WTC11 (cell line): ENCODE measurements at regions not wholly inside any gene's neighbourhood (a gene's known extent, or its start where the extent isn't known, plus 50 kb on each side); places are given as distances from the start of the nearest gene placed in this dataset.

Source experiments
- ATAC-seq: fragments of 200-7000 bp; cut with Tn5 transposase; 2 replicates; pipeline ENCODE4 v1.10.0; 2021; ENCODE audit warnings: mild to moderate bottlenecking, moderate library complexity
- CTCF ChIA-PET: fragments of 300-600 bp; sonication (Branson Sonifier 250); formaldehyde crosslinking; loops from one replicate; lab custom pipeline; 2021; ENCODE audit warnings: antibody characterized with exemption; lab: Charles Lee
- POLR2A ChIA-PET: fragments of 350-600 bp; sonication (Branson Sonifier 250); formaldehyde crosslinking; loops from one replicate; lab custom pipeline; 2021; ENCODE audit warnings: antibody characterized with exemption; lab: Charles Lee
- DNase-seq: peaks from one replicate; pipeline ENCODE4 v3.0.0; 2021; ENCODE audit warnings: low spot score
- H3K27ac Mint-ChIP-seq: 2 replicates; pipeline ENCODE4 v1.8.0; 2021; ENCODE audit warnings: mixed read lengths
- H3K27me3 Mint-ChIP-seq: 2 replicates; pipeline ENCODE4 v1.8.0; 2021; ENCODE audit warnings: low read depth, mild to moderate bottlenecking, moderate library complexity, mixed read lengths
- H3K36me3 Mint-ChIP-seq: 2 replicates; pipeline ENCODE4 v1.8.0; 2021; ENCODE audit warnings: mixed read lengths
- H3K4me1 Mint-ChIP-seq: 2 replicates; pipeline ENCODE4 v1.8.0; 2022; ENCODE audit warnings: mixed read lengths
- H3K4me3 Mint-ChIP-seq: 2 replicates; pipeline ENCODE4 v1.8.0; 2021; ENCODE audit warnings: mild to moderate bottlenecking, moderate library complexity, mixed read lengths
- H3K9me3 Mint-ChIP-seq: 2 replicates; pipeline ENCODE4 v1.8.0; 2021; ENCODE audit warnings: mixed read lengths
- ATF2 ChIP-seq: sonication (generic); formaldehyde crosslinking; IDR thresholded peaks from 2 replicates; pipeline ENCODE4 v1.8.1; 2022; ENCODE audit warnings: low read depth, missing genetic modification reagents, borderline replicate concordance
- CBFB ChIP-seq: sonication (generic); formaldehyde crosslinking; IDR thresholded peaks from 2 replicates; pipeline ENCODE4 v1.8.1; 2022; ENCODE audit warnings: mild to moderate bottlenecking, low read depth, missing genetic modification reagents
- CTCF ChIP-seq: fragments of 200-600 bp; IDR thresholded peaks from 2 replicates; pipeline ENCODE4 v1.8.0; 2022; ENCODE audit warnings: antibody characterized with exemption
- E2F4 ChIP-seq: sonication (generic); formaldehyde crosslinking; IDR thresholded peaks from 2 replicates; pipeline ENCODE4 v1.8.1; 2022; ENCODE audit warnings: low read depth, mild to moderate bottlenecking, moderate library complexity, missing genetic modification reagents, borderline replicate concordance
- EMX1 ChIP-seq: fragments of 250-450 bp; sonication (Bioruptor Pico); IDR thresholded peaks from 2 replicates; pipeline ENCODE4 v1.8.0; 2021; ENCODE audit warnings: mild to moderate bottlenecking
- FOXK1 ChIP-seq: sonication (generic); formaldehyde crosslinking; IDR thresholded peaks from 2 replicates; pipeline ENCODE4 v1.8.0; 2022; ENCODE audit warnings: mild to moderate bottlenecking, moderate library complexity, missing genetic modification reagents
- GRHL2 ChIP-seq: fragments of 250-450 bp; sonication (Bioruptor Pico); IDR thresholded peaks from 2 replicates; pipeline ENCODE4 v1.8.0; 2022; ENCODE audit warnings: mild to moderate bottlenecking, moderate library complexity; ENCODE audit not compliant: insufficient replicate concordance, severe bottlenecking
- HMGXB4 ChIP-seq: sonication (generic); formaldehyde crosslinking; IDR thresholded peaks from 2 replicates; pipeline ENCODE4 v1.8.1; 2023; ENCODE audit warnings: mild to moderate bottlenecking, moderate library complexity, missing genetic modification reagents
- MXD4 ChIP-seq: fragments of 250-450 bp; sonication (Bioruptor Pico); IDR thresholded peaks from 2 replicates; pipeline ENCODE4 v1.8.0; 2021; ENCODE audit warnings: mild to moderate bottlenecking, moderate library complexity, borderline replicate concordance
- NR3C1 ChIP-seq: sonication (generic); formaldehyde crosslinking; conservative IDR thresholded peaks from 2 replicates; pipeline ENCODE4 v1.8.1; 2023; ENCODE audit warnings: low read depth, mild to moderate bottlenecking, missing genetic modification reagents
- OVOL2 ChIP-seq: fragments of 250-450 bp; sonication (Bioruptor Pico); IDR thresholded peaks from 2 replicates; pipeline ENCODE4 v1.9.0; 2021; ENCODE audit warnings: mild to moderate bottlenecking, borderline replicate concordance
- PRRX2 ChIP-seq: fragments of 250-450 bp; sonication (Bioruptor Pico); IDR thresholded peaks from 2 replicates; pipeline ENCODE4 v1.8.0; 2021; ENCODE audit warnings: mild to moderate bottlenecking
- SMAD3 ChIP-seq: sonication (generic); formaldehyde crosslinking; IDR thresholded peaks from 2 replicates; pipeline ENCODE4 v1.8.0; 2022; ENCODE audit warnings: missing genetic modification reagents, mild to moderate bottlenecking, borderline replicate concordance
- SOX15 ChIP-seq: fragments of 250-450 bp; sonication (Bioruptor Pico); IDR thresholded peaks from 2 replicates; pipeline ENCODE4 v1.9.0; 2021; ENCODE audit warnings: mild to moderate bottlenecking
- SP1 ChIP-seq: sonication (generic); formaldehyde crosslinking; conservative IDR thresholded peaks from 2 replicates; pipeline ENCODE4 v1.8.1; 2022; ENCODE audit warnings: missing genetic modification reagents
- TEAD1 ChIP-seq: sonication (generic); formaldehyde crosslinking; IDR thresholded peaks from 2 replicates; pipeline ENCODE4 v1.8.0; 2022; ENCODE audit warnings: mild to moderate bottlenecking, missing genetic modification reagents
- TEAD4 ChIP-seq: sonication (generic); formaldehyde crosslinking; IDR thresholded peaks from 2 replicates; pipeline ENCODE4 v1.8.0; 2022; ENCODE audit warnings: mild to moderate bottlenecking, missing genetic modification reagents
- TP53 ChIP-seq: sonication (generic); formaldehyde crosslinking; IDR thresholded peaks from 2 replicates; pipeline ENCODE4 v1.8.1; 2023; ENCODE audit warnings: mild to moderate bottlenecking, missing genetic modification reagents
- ZBTB21 ChIP-seq: sonication (generic); formaldehyde crosslinking; IDR thresholded peaks from 2 replicates; pipeline ENCODE4 v1.8.1; 2023; ENCODE audit warnings: mild to moderate bottlenecking, missing genetic modification reagents, borderline replicate concordance
- ZBTB43 ChIP-seq: sonication (generic); formaldehyde crosslinking; IDR thresholded peaks from 2 replicates; pipeline ENCODE4 v1.8.1; 2023; ENCODE audit warnings: mild to moderate bottlenecking, missing genetic modification reagents
- ZMAT4 ChIP-seq: fragments of 250-450 bp; sonication (Bioruptor Pico); IDR thresholded peaks from 2 replicates; pipeline ENCODE4 v1.9.0; 2021; ENCODE audit warnings: mild to moderate bottlenecking
- ZNF219 ChIP-seq: sonication (generic); formaldehyde crosslinking; IDR thresholded peaks from 2 replicates; pipeline ENCODE4 v1.8.0; 2023; ENCODE audit warnings: missing genetic modification reagents, mild to moderate bottlenecking, borderline replicate concordance
- ZNF396 ChIP-seq: fragments of 250-450 bp; sonication (Bioruptor Pico); IDR thresholded peaks from 2 replicates; pipeline ENCODE4 v1.8.0; 2021; ENCODE audit warnings: mild to moderate bottlenecking, moderate library complexity, borderline replicate concordance
- ZNF423 ChIP-seq: fragments of 250-450 bp; sonication (Bioruptor Pico); IDR thresholded peaks from 2 replicates; pipeline ENCODE4 v2.1.2; 2022; ENCODE audit warnings: mild to moderate bottlenecking, moderate library complexity
- ZSCAN18 ChIP-seq: fragments of 250-450 bp; sonication (Bioruptor Pico); IDR thresholded peaks from 2 replicates; pipeline ENCODE4 v2.1.2; 2022; ENCODE audit warnings: mild to moderate bottlenecking, moderate library complexity

GRCh38 chr4:23016981-23017380 lies 324.2 kb downstream of the GBA3 start:
- H3K27me3 Mint-ChIP-seq = no peaks in the 10 kb centered on the region
- TF ChIP-seq ZBTB43 = no peak
- no peak for TF ChIP-seq E2F4
- TF ChIP-seq ZNF396 = no peak
- no peak for TF ChIP-seq GRHL2 (CRISPR knock-in tag)
- TF ChIP-seq CTCF = no peak
- no peak for TF ChIP-seq FOXK1 (CRISPR knock-in tag)
- TF ChIP-seq ZNF219 (CRISPR knock-in tag) = no peak
- TF ChIP-seq PRRX2 = no peak
- TF ChIP-seq OVOL2 (CRISPR knock-in tag) = no peak
- no peak for TF ChIP-seq SOX15 (CRISPR knock-in tag)
- no peak for TF ChIP-seq SP1 (CRISPR knock-in tag)
- TF ChIP-seq MXD4 (CRISPR knock-in tag) = no peak
- no peak for TF ChIP-seq TEAD1 (CRISPR knock-in tag)
- TF ChIP-seq EMX1 (CRISPR knock-in tag) = no peak
- no peak for TF ChIP-seq ZBTB21 (CRISPR knock-in tag)
- TF ChIP-seq ZNF423 (CRISPR knock-in tag) = no peak
- no peak for TF ChIP-seq ZMAT4
- H3K36me3 Mint-ChIP-seq = no peaks in the 10 kb centered on the region
- ChIA-PET POLR2A (no interaction called here), CTCF (no interaction called here)
- DNase-seq (no peak), ATAC-seq (no peak)
- no peak overlapping the region for H3K27ac Mint-ChIP-seq
- H3K4me3 Mint-ChIP-seq = no peak overlapping the region
- no peaks in the 10 kb centered on the region for H3K9me3 Mint-ChIP-seq
- peaks cover 17% of the 10 kb centered on the region for H3K4me1 Mint-ChIP-seq

GRCh38 chr4:23015821-23016220 lies 323.1 kb downstream of the GBA3 start:
- no peak overlapping the region for H3K4me3 Mint-ChIP-seq
- no peaks in the 10 kb centered on the region for H3K27me3 Mint-ChIP-seq
- POLR2A ChIA-PET = no interaction called here
- no peaks in the 10 kb centered on the region for H3K9me3 Mint-ChIP-seq
- CTCF ChIA-PET = no interaction called here
- ATAC-seq = no peak
- no peak for DNase-seq
- no peak overlapping the region for H3K27ac Mint-ChIP-seq
- no peak for TF ChIP-seq HMGXB4 (CRISPR knock-in tag)
- TF ChIP-seq E2F4 = no peak
- no peak for TF ChIP-seq ZNF423 (CRISPR knock-in tag)
- no peak for TF ChIP-seq CBFB (CRISPR knock-in tag)
- TF ChIP-seq TP53 = no peak
- no peak for TF ChIP-seq ZMAT4
- TF ChIP-seq NR3C1 (CRISPR knock-in tag) = no peak
- TF ChIP-seq SMAD3 (CRISPR knock-in tag) = no peak
- no peak for TF ChIP-seq ZBTB21 (CRISPR knock-in tag)
- no peak for TF ChIP-seq ATF2 (CRISPR knock-in tag)
- no peak for TF ChIP-seq ZSCAN18 (CRISPR knock-in tag)
- TF ChIP-seq TEAD4 = no peak
- no peak for TF ChIP-seq FOXK1 (CRISPR knock-in tag)
- no peaks in the 10 kb centered on the region for H3K36me3 Mint-ChIP-seq
- H3K4me1 Mint-ChIP-seq = peaks cover 17% of the 10 kb centered on the region
